ENCODE measurements at regions not wholly inside any gene's neighbourhood (a gene's known extent, or its start where the extent isn't known, plus 50 kb on each side); places are given as distances from the start of the nearest gene placed in this dataset.

GRCh38 chr6:134510920-134511319, 193.0 kb upstream of the SGK1 start:
- ATAC-seq = no peak
- no peak for TF ChIP-seq PATZ1 (CRISPR knock-in tag; IDR thresholded peaks at IDR 0.05; ENCODE audit: borderline replicate concordance)
- TF ChIP-seq ZNF8 (CRISPR knock-in tag; IDR thresholded peaks at IDR 0.05) = no peak
- TF ChIP-seq TCF4 (CRISPR knock-in tag; IDR thresholded peaks at IDR 0.05; ENCODE audit: borderline replicate concordance) = no peak
- no peak for TF ChIP-seq ZFP30 (CRISPR knock-in tag; IDR thresholded peaks at IDR 0.05)
- no peak for TF ChIP-seq POU6F1 (CRISPR knock-in tag; IDR thresholded peaks at IDR 0.05; ENCODE audit: borderline replicate concordance, low read depth)
- TF ChIP-seq ZC3H10 (CRISPR knock-in tag; IDR thresholded peaks at IDR 0.05) = no peak
- TF ChIP-seq ISL1 (CRISPR knock-in tag; IDR thresholded peaks at IDR 0.05) = no peak

GRCh38 chr6:134510142-134510541, 192.2 kb upstream of the SGK1 start:
- no peak for ATAC-seq

GRCh38 chr6:134508862-134509498, 191.1 kb upstream of the SGK1 start:
- TF ChIP-seq TCF4 (CRISPR knock-in tag; IDR thresholded peaks at IDR 0.05; ENCODE audit: borderline replicate concordance) (no peak), CSDC2 (CRISPR knock-in tag; IDR thresholded peaks at IDR 0.05) (no peak), OSR1 (CRISPR knock-in tag; IDR thresholded peaks at IDR 0.05) (no peak), ISL1 (CRISPR knock-in tag; IDR thresholded peaks at IDR 0.05) (no peak), ZNF8 (CRISPR knock-in tag; IDR thresholded peaks at IDR 0.05) (no peak), ESRRG (CRISPR knock-in tag; IDR thresholded peaks at IDR 0.05) (no peak), ZFP30 (CRISPR knock-in tag; IDR thresholded peaks at IDR 0.05) (no peak), RARB (CRISPR knock-in tag; IDR thresholded peaks at IDR 0.05) (no peak), POU6F1 (CRISPR knock-in tag; IDR thresholded peaks at IDR 0.05; ENCODE audit: borderline replicate concordance, low read depth) (no peak), PPARA (CRISPR knock-in tag; IDR thresholded peaks at IDR 0.05; ENCODE audit: borderline replicate concordance) (no peak), ZNF565 (CRISPR knock-in tag; conservative IDR thresholded peaks at IDR 0.05; ENCODE audit: low read depth) (no peak)
- no peak for ATAC-seq

More at GRCh38 chr6:134510142-134510541, 192.2 kb upstream of the SGK1 start:
- TF ChIP-seq OSR1 (CRISPR knock-in tag; IDR thresholded peaks at IDR 0.05) (no peak), ZNF70 (CRISPR knock-in tag; IDR thresholded peaks at IDR 0.05) (no peak), POU6F1 (CRISPR knock-in tag; IDR thresholded peaks at IDR 0.05; ENCODE audit: borderline replicate concordance, low read depth) (no peak), RARB (CRISPR knock-in tag; IDR thresholded peaks at IDR 0.05) (no peak), GLIS3 (CRISPR knock-in tag; IDR thresholded peaks at IDR 0.05) (no peak), CSRNP3 (CRISPR knock-in tag; IDR thresholded peaks at IDR 0.05) (no peak), ZFP3 (CRISPR knock-in tag; IDR thresholded peaks at IDR 0.05) (no peak), ZFP30 (CRISPR knock-in tag; IDR thresholded peaks at IDR 0.05) (no peak)

- ATAC-seq = no peak
- TF ChIP-seq PATZ1 (CRISPR knock-in tag; IDR thresholded peaks at IDR 0.05; ENCODE audit: borderline replicate concordance) (no peak), GLIS3 (CRISPR knock-in tag; IDR thresholded peaks at IDR 0.05) (no peak), ESRRG (CRISPR knock-in tag; IDR thresholded peaks at IDR 0.05) (no peak), ZC3H10 (CRISPR knock-in tag; IDR thresholded peaks at IDR 0.05) (no peak), ARNTL (CRISPR knock-in tag; IDR thresholded peaks at IDR 0.05; ENCODE audit: borderline replicate concordance, low read depth) (no peak), OSR1 (CRISPR knock-in tag; IDR thresholded peaks at IDR 0.05) (no peak), RARB (CRISPR knock-in tag; IDR thresholded peaks at IDR 0.05) (no peak), CSDC2 (CRISPR knock-in tag; IDR thresholded peaks at IDR 0.05) (no peak), CSRNP3 (CRISPR knock-in tag; IDR thresholded peaks at IDR 0.05) (no peak), ZNF70 (CRISPR knock-in tag; IDR thresholded peaks at IDR 0.05) (no peak), ZNF8 (CRISPR knock-in tag; IDR thresholded peaks at IDR 0.05) (no peak), ISL1 (CRISPR knock-in tag; IDR thresholded peaks at IDR 0.05) (no peak), ZNF565 (CRISPR knock-in tag; conservative IDR thresholded peaks at IDR 0.05; ENCODE audit: low read depth) (no peak), SNAI2 (CRISPR knock-in tag; IDR thresholded peaks at IDR 0.05) (no peak), ZFP30 (CRISPR knock-in tag; IDR thresholded peaks at IDR 0.05) (no peak), POU6F1 (CRISPR knock-in tag; IDR thresholded peaks at IDR 0.05; ENCODE audit: borderline replicate concordance, low read depth) (no peak), ZFP3 (CRISPR knock-in tag; IDR thresholded peaks at IDR 0.05) (no peak)
Observed at GRCh38 chr6:134506162-134506561, 188.2 kb upstream of the SGK1 start.

Data from SK-N-SH treated with all-trans-retinoic acid at 6 μM for 48 hours (cell line).